HL-60 (cell line): ENCODE measurements at regions not wholly inside any gene's neighbourhood (a gene's known extent, or its start where the extent isn't known, plus 50 kb on each side); places are given as distances from the start of the nearest gene placed in this dataset.

Source experiments
- DNase-seq, 2 experiments: peaks; one replicate each; pipeline ENCODE4 v3.0.0-alpha.2; 2010 to 2020; ENCODE audit warnings: low read depth in 1 of 2, low spot score in 1 of 2
- H3K27ac ChIP-seq: fragments of 250-450 bp; sonication (Bioruptor Pico); replicated peaks from 2 replicates; pipeline ENCODE4 v1.5.1; 2020; ENCODE audit warnings: mild to moderate bottlenecking, moderate library complexity
- H3K27me3 ChIP-seq: fragments of 250-450 bp; sonication (Bioruptor Pico); 2 replicates; pipeline ENCODE4 v1.5.1; 2021; ENCODE audit warnings: mild to moderate bottlenecking, moderate library complexity; ENCODE audit not compliant: insufficient read depth, poor library complexity, severe bottlenecking
- H3K4me3 ChIP-seq: replicated peaks from 2 replicates; pipeline ENCODE4 v1.5.1; 2011; ENCODE audit warnings: mild to moderate bottlenecking, control low read depth, low read length; ENCODE audit not compliant: insufficient read depth
- GABPA ChIP-seq: IDR thresholded peaks from 2 replicates; pipeline ENCODE4 v1.6.1; 2012; ENCODE audit warnings: low read depth
- POLR2AphosphoS5 ChIP-seq: IDR thresholded peaks from 2 replicates; pipeline ENCODE4 v1.6.1; 2012; ENCODE audit warnings: low read depth
- SPI1 ChIP-seq: IDR thresholded peaks from 2 replicates; pipeline ENCODE4 v1.6.1; 2012; ENCODE audit warnings: low read depth, mild to moderate bottlenecking, borderline replicate concordance
- TF ChIP-seq, protein P1 (sequence below): IDR thresholded peaks from one replicate; pipeline ENCODE4 v1.5.1; 2011; ENCODE audit warnings: low read length, control low read depth, inconsistent platforms; ENCODE audit not compliant: insufficient read depth
- TF ChIP-seq, protein P2 (sequence below): IDR thresholded peaks from 2 replicates; pipeline ENCODE4 v1.6.1; 2012; ENCODE audit warnings: low read depth; ENCODE audit not compliant: insufficient replicate concordance

DNA sequence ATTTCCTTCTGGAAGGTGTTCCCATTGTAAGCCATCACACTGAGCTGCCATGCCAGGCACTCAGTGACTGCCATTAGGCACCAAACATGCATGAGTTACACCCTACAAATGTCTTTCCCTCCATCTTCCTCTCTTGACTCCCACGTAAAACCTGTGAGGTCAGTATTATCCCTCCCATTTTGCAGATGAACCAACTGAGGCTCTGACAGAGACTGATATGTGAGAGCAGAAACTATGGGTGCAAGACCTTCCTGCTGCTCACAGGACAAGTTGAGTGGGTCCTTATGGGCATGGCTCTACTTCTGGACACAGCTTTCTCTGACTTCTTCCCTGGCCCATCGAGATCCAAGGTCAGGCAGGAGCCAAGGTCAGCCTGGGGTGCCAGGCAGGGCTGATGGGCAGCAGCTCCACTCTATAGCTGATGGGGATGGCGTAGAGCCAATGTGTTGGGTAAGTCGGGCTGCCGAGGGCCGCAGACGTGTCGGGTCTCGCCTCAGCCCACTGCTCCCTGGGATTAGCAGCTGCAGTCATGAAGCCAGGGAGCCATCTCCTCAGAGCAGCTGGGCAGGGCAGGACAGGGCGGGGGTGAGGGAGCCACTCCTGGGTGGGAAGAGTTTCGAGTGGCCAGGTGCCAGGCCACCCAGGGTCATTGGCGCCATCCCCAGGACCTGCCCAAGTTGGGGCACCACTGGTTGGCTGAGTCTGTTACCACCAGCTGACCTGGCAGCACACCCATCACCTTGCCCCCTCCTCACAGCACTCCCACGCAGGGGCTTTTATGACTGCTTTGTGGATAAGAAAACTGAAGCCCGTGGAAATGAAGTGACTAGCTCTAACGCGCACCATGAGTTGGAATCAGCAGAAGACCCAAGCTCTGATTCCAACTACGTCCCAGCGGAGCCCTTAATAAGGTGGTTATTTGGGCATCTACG, 117.8 kb upstream of the ZMIZ1 start:
- H3K27me3 ChIP-seq = no peaks in the 10 kb centered on the region
- no peak overlapping the region for H3K27ac ChIP-seq
- H3K4me3 ChIP-seq = no peak overlapping the region
- DNase-seq = no peak
- TF ChIP-seq SPI1 (no peak), POLR2AphosphoS5 (no peak), GABPA (no peak)
- TF ChIP-seq, protein P1, sequence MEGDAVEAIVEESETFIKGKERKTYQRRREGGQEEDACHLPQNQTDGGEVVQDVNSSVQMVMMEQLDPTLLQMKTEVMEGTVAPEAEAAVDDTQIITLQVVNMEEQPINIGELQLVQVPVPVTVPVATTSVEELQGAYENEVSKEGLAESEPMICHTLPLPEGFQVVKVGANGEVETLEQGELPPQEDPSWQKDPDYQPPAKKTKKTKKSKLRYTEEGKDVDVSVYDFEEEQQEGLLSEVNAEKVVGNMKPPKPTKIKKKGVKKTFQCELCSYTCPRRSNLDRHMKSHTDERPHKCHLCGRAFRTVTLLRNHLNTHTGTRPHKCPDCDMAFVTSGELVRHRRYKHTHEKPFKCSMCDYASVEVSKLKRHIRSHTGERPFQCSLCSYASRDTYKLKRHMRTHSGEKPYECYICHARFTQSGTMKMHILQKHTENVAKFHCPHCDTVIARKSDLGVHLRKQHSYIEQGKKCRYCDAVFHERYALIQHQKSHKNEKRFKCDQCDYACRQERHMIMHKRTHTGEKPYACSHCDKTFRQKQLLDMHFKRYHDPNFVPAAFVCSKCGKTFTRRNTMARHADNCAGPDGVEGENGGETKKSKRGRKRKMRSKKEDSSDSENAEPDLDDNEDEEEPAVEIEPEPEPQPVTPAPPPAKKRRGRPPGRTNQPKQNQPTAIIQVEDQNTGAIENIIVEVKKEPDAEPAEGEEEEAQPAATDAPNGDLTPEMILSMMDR = no peak
- TF ChIP-seq, protein P2, sequence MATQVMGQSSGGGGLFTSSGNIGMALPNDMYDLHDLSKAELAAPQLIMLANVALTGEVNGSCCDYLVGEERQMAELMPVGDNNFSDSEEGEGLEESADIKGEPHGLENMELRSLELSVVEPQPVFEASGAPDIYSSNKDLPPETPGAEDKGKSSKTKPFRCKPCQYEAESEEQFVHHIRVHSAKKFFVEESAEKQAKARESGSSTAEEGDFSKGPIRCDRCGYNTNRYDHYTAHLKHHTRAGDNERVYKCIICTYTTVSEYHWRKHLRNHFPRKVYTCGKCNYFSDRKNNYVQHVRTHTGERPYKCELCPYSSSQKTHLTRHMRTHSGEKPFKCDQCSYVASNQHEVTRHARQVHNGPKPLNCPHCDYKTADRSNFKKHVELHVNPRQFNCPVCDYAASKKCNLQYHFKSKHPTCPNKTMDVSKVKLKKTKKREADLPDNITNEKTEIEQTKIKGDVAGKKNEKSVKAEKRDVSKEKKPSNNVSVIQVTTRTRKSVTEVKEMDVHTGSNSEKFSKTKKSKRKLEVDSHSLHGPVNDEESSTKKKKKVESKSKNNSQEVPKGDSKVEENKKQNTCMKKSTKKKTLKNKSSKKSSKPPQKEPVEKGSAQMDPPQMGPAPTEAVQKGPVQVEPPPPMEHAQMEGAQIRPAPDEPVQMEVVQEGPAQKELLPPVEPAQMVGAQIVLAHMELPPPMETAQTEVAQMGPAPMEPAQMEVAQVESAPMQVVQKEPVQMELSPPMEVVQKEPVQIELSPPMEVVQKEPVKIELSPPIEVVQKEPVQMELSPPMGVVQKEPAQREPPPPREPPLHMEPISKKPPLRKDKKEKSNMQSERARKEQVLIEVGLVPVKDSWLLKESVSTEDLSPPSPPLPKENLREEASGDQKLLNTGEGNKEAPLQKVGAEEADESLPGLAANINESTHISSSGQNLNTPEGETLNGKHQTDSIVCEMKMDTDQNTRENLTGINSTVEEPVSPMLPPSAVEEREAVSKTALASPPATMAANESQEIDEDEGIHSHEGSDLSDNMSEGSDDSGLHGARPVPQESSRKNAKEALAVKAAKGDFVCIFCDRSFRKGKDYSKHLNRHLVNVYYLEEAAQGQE = no peak

DNA sequence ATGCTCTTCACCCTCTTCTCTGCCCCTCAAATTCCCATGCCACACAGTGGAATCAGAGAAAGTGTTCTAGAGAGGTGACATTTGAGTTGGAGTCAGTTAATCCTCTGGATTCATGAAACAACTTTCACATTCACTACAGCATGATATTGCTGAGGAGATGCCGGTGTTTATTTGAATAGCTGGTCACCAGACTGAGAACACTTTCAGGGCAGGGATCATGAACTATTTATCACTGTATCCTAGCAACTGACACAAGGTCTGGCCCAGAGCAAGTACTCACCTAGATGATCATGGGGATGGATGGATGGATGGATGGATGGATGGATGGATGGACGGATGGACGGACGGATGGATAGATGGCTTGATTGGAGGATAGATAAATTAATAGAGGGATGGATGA, 116.7 kb upstream of the ZMIZ1 start:
- TF ChIP-seq, protein P1 = no peak
- no peak for TF ChIP-seq GABPA
- TF ChIP-seq, protein P2 = no peak
- TF ChIP-seq POLR2AphosphoS5 = no peak
- TF ChIP-seq SPI1 = no peak
- no peak overlapping the region for H3K27ac ChIP-seq
- no peaks in the 10 kb centered on the region for H3K27me3 ChIP-seq
- no peak overlapping the region for H3K4me3 ChIP-seq
- no peak for DNase-seq

DNA sequence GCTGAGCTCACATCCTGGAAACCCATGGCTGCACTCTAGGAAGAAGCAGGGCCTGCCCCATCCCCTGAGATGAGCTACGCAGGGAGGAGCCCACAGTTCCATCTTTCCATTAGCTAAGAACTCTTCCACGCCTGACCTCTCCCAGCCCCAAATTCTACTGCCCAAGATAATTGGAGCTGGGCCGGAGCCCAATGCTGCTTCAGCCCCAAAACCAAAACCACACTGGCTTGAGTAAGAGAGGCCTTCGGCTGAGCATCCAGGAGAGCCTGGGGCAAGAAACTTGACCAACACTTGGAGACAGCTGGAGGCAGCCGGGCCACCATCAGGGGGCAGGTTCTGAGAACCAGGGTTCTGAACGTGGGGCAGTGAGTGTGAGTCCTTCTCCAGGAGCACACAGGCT, 116.1 kb upstream of the ZMIZ1 start:
- TF ChIP-seq GABPA (no peak), SPI1 (no peak), POLR2AphosphoS5 (no peak)
- TF ChIP-seq, protein P1 = no peak
- TF ChIP-seq, protein P2 = no peak
- H3K27me3 ChIP-seq = no peaks in the 10 kb centered on the region
- H3K27ac ChIP-seq = no peak overlapping the region
- DNase-seq = no peak
- no peak overlapping the region for H3K4me3 ChIP-seq
